SU-DHL-6 (cell line): ENCODE measurements at regions not wholly inside any gene's neighbourhood (a gene's known extent, or its start where the extent isn't known, plus 50 kb on each side); places are given as distances from the start of the nearest gene placed in this dataset.
"Not testable (repeated sequence)": the region's sequence is repeated elsewhere in the genome, so short reads cannot be mapped to it uniquely, and the experiment has no call there.

Experiments used
- H2AFZ ChIP-seq: fragments of 200-600 bp; sonication (generic); 2 replicates; pipeline ENCODE4 v1.6.1; 2014; ENCODE audit warnings: low read depth, mild to moderate bottlenecking, moderate library complexity, mixed read lengths, antibody characterized with exemption, low read length; ENCODE audit not compliant: severe bottlenecking
- H3F3A ChIP-seq: fragments of 200-600 bp; shearing (Covaris generic); 2 replicates; pipeline ENCODE4 v1.6.0; 2016; ENCODE audit warnings: antibody characterized with exemption, mild to moderate bottlenecking; ENCODE audit not compliant: insufficient read depth
- H3K27ac ChIP-seq: fragments of 200-600 bp; sonication (generic); 2 replicates; pipeline ENCODE4 v1.5.1; 2016; ENCODE audit warnings: low read depth, mild to moderate bottlenecking, low read length, moderate library complexity, mixed read lengths
- H3K27me3 ChIP-seq: fragments of 200-600 bp; sonication (generic), shearing (Covaris generic); 2 replicates; pipeline ENCODE4 v1.6.0; 2014; ENCODE audit warnings: mild to moderate bottlenecking, low read length
- H3K36me3 ChIP-seq: fragments of 200-600 bp; sonication (generic); 2 replicates; pipeline ENCODE4 v1.6.1; 2014; ENCODE audit warnings: mild to moderate bottlenecking, low read length, mixed read lengths
- H3K4me2 ChIP-seq: fragments of 300-600, 200-600 bp; shearing (Covaris generic), sonication (generic); 2 replicates; pipeline ENCODE4 v1.6.0; 2014; ENCODE audit warnings: low read length, low read depth, mild to moderate bottlenecking; ENCODE audit not compliant: poor library complexity, severe bottlenecking
- H3K4me3 ChIP-seq: fragments of 200-600 bp; sonication (generic); 2 replicates; pipeline ENCODE4 v1.5.1; 2014; ENCODE audit warnings: antibody characterized with exemption, low read length, mild to moderate bottlenecking, mixed read lengths; ENCODE audit not compliant: insufficient read depth, poor library complexity, severe bottlenecking
- H3K79me2 ChIP-seq: fragments of 200-600 bp; sonication (generic); 2 replicates; pipeline ENCODE4 v1.6.1; 2014; ENCODE audit warnings: mild to moderate bottlenecking, low read length, moderate library complexity; ENCODE audit not compliant: insufficient read depth
- H3K9ac ChIP-seq: fragments of 200-600 bp; sonication (generic); 2 replicates; pipeline ENCODE4 v1.7.0; 2014; ENCODE audit warnings: mild to moderate bottlenecking, low read length
- H3K9me2 ChIP-seq: fragments of 200-600 bp; sonication (generic); replicated peaks from 2 replicates; pipeline ENCODE4 v1.6.1; 2014; ENCODE audit warnings: low read length; ENCODE audit not compliant: insufficient read depth
- H3K9me3 ChIP-seq: fragments of 200-600 bp; sonication (generic); 2 replicates; pipeline ENCODE4 v1.6.1; 2014; ENCODE audit warnings: low read length, mixed read lengths; ENCODE audit not compliant: insufficient read depth
- H4K20me1 ChIP-seq: fragments of 200-600 bp; sonication (generic); 2 replicates; pipeline ENCODE4 v1.6.1; 2014; ENCODE audit warnings: low read depth, mild to moderate bottlenecking, antibody characterized with exemption, low read length, moderate library complexity, mixed read lengths
- EZH2phosphoT487 ChIP-seq: fragments of 200-600 bp; sonication (generic), shearing (Covaris generic); conservative IDR thresholded peaks from 2 replicates; pipeline ENCODE4 v1.6.1; 2018; ENCODE audit warnings: mild to moderate bottlenecking, antibody characterized with exemption, low read length, moderate library complexity, mixed read lengths
- TF ChIP-seq, protein P1 (sequence below): fragments of 200-600 bp; sonication (generic); IDR thresholded peaks from one replicate; pipeline ENCODE4 v1.5.1; 2017; ENCODE audit warnings: antibody characterized with exemption, mild to moderate bottlenecking, low read length, moderate library complexity; ENCODE audit not compliant: insufficient read depth, poor library complexity, severe bottlenecking

GRCh38 chr5:97508864-97509263, 325.8 kb upstream of the RIOK2 start:
- Histone ChIP-seq H3K4me2 (no peak overlapping the region), H3F3A (no peaks in the 10 kb centered on the region), H3K9me2 (no peaks in the 10 kb centered on the region)

GRCh38 chr5:97519565-97519964, 336.5 kb upstream of the RIOK2 start:
- H3K79me2 ChIP-seq, H3K27ac ChIP-seq, H4K20me1 ChIP-seq, H3K4me2 ChIP-seq, H3K36me3 ChIP-seq, H3K27me3 ChIP-seq, H2AFZ ChIP-seq, H3K9ac ChIP-seq, H3F3A ChIP-seq, H3K4me3 ChIP-seq, H3K9me2 ChIP-seq, H3K9me3 ChIP-seq: not testable (repeated sequence)

More at GRCh38 chr5:97508864-97509263, 325.8 kb upstream of the RIOK2 start:
- Histone ChIP-seq H4K20me1 (no peaks in the 10 kb centered on the region), H3K79me2 (no peaks in the 10 kb centered on the region), H3K27me3 (no peaks in the 10 kb centered on the region), H3K4me3 (no peak overlapping the region), H2AFZ (no peak overlapping the region), H3K9me3 (no peaks in the 10 kb centered on the region), H3K9ac (no peak overlapping the region), H3K27ac (no peak overlapping the region), H3K36me3 (no peaks in the 10 kb centered on the region)
- TF ChIP-seq, protein P1, sequence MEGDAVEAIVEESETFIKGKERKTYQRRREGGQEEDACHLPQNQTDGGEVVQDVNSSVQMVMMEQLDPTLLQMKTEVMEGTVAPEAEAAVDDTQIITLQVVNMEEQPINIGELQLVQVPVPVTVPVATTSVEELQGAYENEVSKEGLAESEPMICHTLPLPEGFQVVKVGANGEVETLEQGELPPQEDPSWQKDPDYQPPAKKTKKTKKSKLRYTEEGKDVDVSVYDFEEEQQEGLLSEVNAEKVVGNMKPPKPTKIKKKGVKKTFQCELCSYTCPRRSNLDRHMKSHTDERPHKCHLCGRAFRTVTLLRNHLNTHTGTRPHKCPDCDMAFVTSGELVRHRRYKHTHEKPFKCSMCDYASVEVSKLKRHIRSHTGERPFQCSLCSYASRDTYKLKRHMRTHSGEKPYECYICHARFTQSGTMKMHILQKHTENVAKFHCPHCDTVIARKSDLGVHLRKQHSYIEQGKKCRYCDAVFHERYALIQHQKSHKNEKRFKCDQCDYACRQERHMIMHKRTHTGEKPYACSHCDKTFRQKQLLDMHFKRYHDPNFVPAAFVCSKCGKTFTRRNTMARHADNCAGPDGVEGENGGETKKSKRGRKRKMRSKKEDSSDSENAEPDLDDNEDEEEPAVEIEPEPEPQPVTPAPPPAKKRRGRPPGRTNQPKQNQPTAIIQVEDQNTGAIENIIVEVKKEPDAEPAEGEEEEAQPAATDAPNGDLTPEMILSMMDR, result no peak
- TF ChIP-seq EZH2phosphoT487, result no peak

GRCh38 chr5:97523336-97523735, 340.3 kb upstream of the RIOK2 start:
- H2AFZ ChIP-seq, H3K9me2 ChIP-seq, H3K27ac ChIP-seq, H3K79me2 ChIP-seq, H3K36me3 ChIP-seq, H3K4me2 ChIP-seq, H3K9me3 ChIP-seq, H3F3A ChIP-seq, H3K4me3 ChIP-seq, H3K27me3 ChIP-seq, H3K9ac ChIP-seq, H4K20me1 ChIP-seq: not testable (repeated sequence)

GRCh38 chr5:97525780-97526179, 342.7 kb upstream of the RIOK2 start:
- no peaks in the 10 kb centered on the region for H3K9me2 ChIP-seq
- H3K79me2 ChIP-seq, result no peaks in the 10 kb centered on the region
- H3K36me3 ChIP-seq, result no peaks in the 10 kb centered on the region
- H3K27ac ChIP-seq, result no peak overlapping the region
- no peak overlapping the region for H3K4me3 ChIP-seq
- no peaks in the 10 kb centered on the region for H3K27me3 ChIP-seq
- H3K9ac ChIP-seq, result no peak overlapping the region
- no peak for TF ChIP-seq EZH2phosphoT487
- TF ChIP-seq, protein P1, result no peak
- no peaks in the 10 kb centered on the region for H3K9me3 ChIP-seq
- no peaks in the 10 kb centered on the region for H3F3A ChIP-seq
- no peaks in the 10 kb centered on the region for H4K20me1 ChIP-seq
- no peak overlapping the region for H2AFZ ChIP-seq
- H3K4me2 ChIP-seq, result no peak overlapping the region
